ENCODE measurements at regions not wholly inside any gene's neighbourhood (a gene's known extent, or its start where the extent isn't known, plus 50 kb on each side); places are given as distances from the start of the nearest gene placed in this dataset.

GRCh38 chr5:130321931-130322330 is 417.7 kb downstream of the CHSY3 start:
- no TSS peak for BruUV-seq (replicated peaks)

More at GRCh38 chr5:130321931-130322330, 417.7 kb downstream of the CHSY3 start:
- ChIA-PET CTCF (no interaction called here), RAD21 (ENCODE audit: low non-redundant PET in 1 of 2, low total read pairs in 2 of 2, uncharacterized antibody in 2 of 2, unreplicated experiment in 2 of 2) (no interaction called here), POLR2A (no interaction called here)
- H3K36me3 ChIP-seq (ENCODE audit: control insufficient read depth in 1 of 2, insufficient read depth in 2 of 2, low read length in 2 of 2), result no peaks in the 10 kb centered on the region
- no peak for TF ChIP-seq YY1 (IDR thresholded peaks at IDR 0.05; ENCODE audit: extremely low read depth, insufficient replicate concordance, low read depth, low read length)
- TF ChIP-seq ELF1 (IDR thresholded peaks at IDR 0.05; ENCODE audit: borderline replicate concordance, low read depth), result no peak
- no peak for TF ChIP-seq RAD21 (IDR thresholded peaks at IDR 0.05; ENCODE audit: low read depth)
- TF ChIP-seq, protein P1, sequence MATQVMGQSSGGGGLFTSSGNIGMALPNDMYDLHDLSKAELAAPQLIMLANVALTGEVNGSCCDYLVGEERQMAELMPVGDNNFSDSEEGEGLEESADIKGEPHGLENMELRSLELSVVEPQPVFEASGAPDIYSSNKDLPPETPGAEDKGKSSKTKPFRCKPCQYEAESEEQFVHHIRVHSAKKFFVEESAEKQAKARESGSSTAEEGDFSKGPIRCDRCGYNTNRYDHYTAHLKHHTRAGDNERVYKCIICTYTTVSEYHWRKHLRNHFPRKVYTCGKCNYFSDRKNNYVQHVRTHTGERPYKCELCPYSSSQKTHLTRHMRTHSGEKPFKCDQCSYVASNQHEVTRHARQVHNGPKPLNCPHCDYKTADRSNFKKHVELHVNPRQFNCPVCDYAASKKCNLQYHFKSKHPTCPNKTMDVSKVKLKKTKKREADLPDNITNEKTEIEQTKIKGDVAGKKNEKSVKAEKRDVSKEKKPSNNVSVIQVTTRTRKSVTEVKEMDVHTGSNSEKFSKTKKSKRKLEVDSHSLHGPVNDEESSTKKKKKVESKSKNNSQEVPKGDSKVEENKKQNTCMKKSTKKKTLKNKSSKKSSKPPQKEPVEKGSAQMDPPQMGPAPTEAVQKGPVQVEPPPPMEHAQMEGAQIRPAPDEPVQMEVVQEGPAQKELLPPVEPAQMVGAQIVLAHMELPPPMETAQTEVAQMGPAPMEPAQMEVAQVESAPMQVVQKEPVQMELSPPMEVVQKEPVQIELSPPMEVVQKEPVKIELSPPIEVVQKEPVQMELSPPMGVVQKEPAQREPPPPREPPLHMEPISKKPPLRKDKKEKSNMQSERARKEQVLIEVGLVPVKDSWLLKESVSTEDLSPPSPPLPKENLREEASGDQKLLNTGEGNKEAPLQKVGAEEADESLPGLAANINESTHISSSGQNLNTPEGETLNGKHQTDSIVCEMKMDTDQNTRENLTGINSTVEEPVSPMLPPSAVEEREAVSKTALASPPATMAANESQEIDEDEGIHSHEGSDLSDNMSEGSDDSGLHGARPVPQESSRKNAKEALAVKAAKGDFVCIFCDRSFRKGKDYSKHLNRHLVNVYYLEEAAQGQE (IDR thresholded peaks at IDR 0.05; ENCODE audit: low read depth), result no peak
- TF ChIP-seq FOSL1 (IDR thresholded peaks at IDR 0.05; ENCODE audit: low read depth), result no peak
- TF ChIP-seq EZH2 (IDR thresholded peaks at IDR 0.05), result no peak
- no peak for TF ChIP-seq CBX3 (IDR thresholded peaks at IDR 0.05; ENCODE audit: low read depth)
- TF ChIP-seq POLR2A (IDR thresholded peaks at IDR 0.05; ENCODE audit: borderline replicate concordance, extremely low read depth, insufficient read depth, insufficient read length), result no peak
- no peak for TF ChIP-seq SIN3A (IDR thresholded peaks at IDR 0.05; ENCODE audit: low read depth)
- TF ChIP-seq SP1 (IDR thresholded peaks at IDR 0.05; ENCODE audit: low read depth), result no peak
- no peak for TF ChIP-seq EGR1 (IDR thresholded peaks at IDR 0.05; ENCODE audit: low read depth)
- no peak for TF ChIP-seq JUND (IDR thresholded peaks at IDR 0.05)
- TF ChIP-seq TCF7L2 (IDR thresholded peaks at IDR 0.05; ENCODE audit: borderline replicate concordance, extremely low read depth, insufficient read depth, insufficient read length), result no peak
- TF ChIP-seq ZNF274 (IDR thresholded peaks at IDR 0.05; ENCODE audit: low read depth, low read length), result no peak
- TF ChIP-seq ZFX (IDR thresholded peaks at IDR 0.05), result no peak
- no peak for TF ChIP-seq CEBPB (IDR thresholded peaks at IDR 0.05; ENCODE audit: low read depth)
- no peak for TF ChIP-seq ZBTB33 (IDR thresholded peaks at IDR 0.05; ENCODE audit: extremely low read depth, insufficient replicate concordance, low read length)
- TF ChIP-seq, protein P2, sequence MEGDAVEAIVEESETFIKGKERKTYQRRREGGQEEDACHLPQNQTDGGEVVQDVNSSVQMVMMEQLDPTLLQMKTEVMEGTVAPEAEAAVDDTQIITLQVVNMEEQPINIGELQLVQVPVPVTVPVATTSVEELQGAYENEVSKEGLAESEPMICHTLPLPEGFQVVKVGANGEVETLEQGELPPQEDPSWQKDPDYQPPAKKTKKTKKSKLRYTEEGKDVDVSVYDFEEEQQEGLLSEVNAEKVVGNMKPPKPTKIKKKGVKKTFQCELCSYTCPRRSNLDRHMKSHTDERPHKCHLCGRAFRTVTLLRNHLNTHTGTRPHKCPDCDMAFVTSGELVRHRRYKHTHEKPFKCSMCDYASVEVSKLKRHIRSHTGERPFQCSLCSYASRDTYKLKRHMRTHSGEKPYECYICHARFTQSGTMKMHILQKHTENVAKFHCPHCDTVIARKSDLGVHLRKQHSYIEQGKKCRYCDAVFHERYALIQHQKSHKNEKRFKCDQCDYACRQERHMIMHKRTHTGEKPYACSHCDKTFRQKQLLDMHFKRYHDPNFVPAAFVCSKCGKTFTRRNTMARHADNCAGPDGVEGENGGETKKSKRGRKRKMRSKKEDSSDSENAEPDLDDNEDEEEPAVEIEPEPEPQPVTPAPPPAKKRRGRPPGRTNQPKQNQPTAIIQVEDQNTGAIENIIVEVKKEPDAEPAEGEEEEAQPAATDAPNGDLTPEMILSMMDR (IDR thresholded peaks at IDR 0.05 in 2 of 3, conservative IDR thresholded peaks at IDR 0.05 in 1 of 3; ENCODE audit: borderline replicate concordance in 1 of 3, insufficient read depth in 1 of 3, low read depth in 2 of 3, low read length in 2 of 3), result no peak
- no peak for TF ChIP-seq EZH2phosphoT487 (IDR thresholded peaks at IDR 0.05; ENCODE audit: borderline replicate concordance)
- H3K79me2 ChIP-seq (ENCODE audit: insufficient read depth, low read length), result no peaks in the 10 kb centered on the region
- H3K27ac ChIP-seq (ENCODE audit: low read depth, low read length), result no peak overlapping the region
- H3K4me2 ChIP-seq (ENCODE audit: low read length), result no peak overlapping the region
- H3K9ac ChIP-seq (ENCODE audit: low read length), result no peak overlapping the region
- no peak for DNase-seq (ENCODE audit: low read depth, low spot score)
- no peak overlapping the region for H2AFZ ChIP-seq (ENCODE audit: low read depth, low read length, poor library complexity, severe bottlenecking)
- no peaks in the 10 kb centered on the region for H4K20me1 ChIP-seq (ENCODE audit: insufficient read depth)
- H3K4me3 ChIP-seq (replicated peaks in 1 of 2; ENCODE audit: low read depth in 1 of 2, low read length in 2 of 2), result no peak overlapping the region
- ATAC-seq, result no peak
- H3K4me1 ChIP-seq (ENCODE audit: control insufficient read depth in 1 of 2, insufficient read depth in 2 of 2, low read length in 2 of 2), result no peaks in the 10 kb centered on the region
- no peaks in the 10 kb centered on the region for H3K9me3 ChIP-seq (ENCODE audit: control insufficient read depth in 1 of 2, insufficient read depth in 1 of 2, low read depth in 1 of 2, low read length in 2 of 2)
- no peaks in the 10 kb centered on the region; the same call in 1 of the 2 replicates for H3K9me2 ChIP-seq (ENCODE audit: insufficient read depth)
- intact Hi-C loops (cut with micrococcal nuclease), result no loop called here
- H3K27me3 ChIP-seq (ENCODE audit: insufficient read depth, low read length), result no peaks in the 10 kb centered on the region

All from HCT116 (cell line).